Bronchial epithelial cell (primary cell): ENCODE measurements at regions not wholly inside any gene's neighbourhood (a gene's known extent, or its start where the extent isn't known, plus 50 kb on each side); places are given as distances from the start of the nearest gene placed in this dataset.

ENCODE experiments used
- DNase-seq: peaks from one replicate; pipeline ENCODE4 v3.0.0-alpha.2; 2010; ENCODE audit warnings: low read depth
- FAIRE-seq: peaks from 2 replicates; lab custom pipeline; 2011; peaks lifted over from hg19 to GRCh38; lab: Jason Lieb, UNC
- H3K27me3 ChIP-seq: 2 replicates; pipeline ENCODE4 v1.5.1; 2011; ENCODE audit warnings: low read length; ENCODE audit not compliant: control insufficient read depth, insufficient read depth
- H3K36me3 ChIP-seq: 2 replicates; pipeline ENCODE4 v1.5.1; 2011; ENCODE audit warnings: low read length; ENCODE audit not compliant: control insufficient read depth, insufficient read depth
- H3K4me3 ChIP-seq: 2 replicates; pipeline ENCODE4 v1.5.1; 2011; ENCODE audit warnings: mild to moderate bottlenecking, low read depth, low read length, control low read depth
- CTCF ChIP-seq: IDR thresholded peaks from 2 replicates; pipeline ENCODE4 v1.5.1; 2011; ENCODE audit warnings: mild to moderate bottlenecking, moderate library complexity, low read length, control low read depth, inconsistent platforms; ENCODE audit not compliant: insufficient read depth, severe bottlenecking

- Histone ChIP-seq H3K36me3 (no peaks in the 10 kb centered on the region), H3K27me3 (no peaks in the 10 kb centered on the region), H3K4me3 (no peak overlapping the region)
- FAIRE-seq (no peak), DNase-seq (no peak)
- TF ChIP-seq CTCF = no peak
These were observed 622.7 kb downstream of the ZPLD1 start for GRCh38 chr3:103057487-103057886.

DNA sequence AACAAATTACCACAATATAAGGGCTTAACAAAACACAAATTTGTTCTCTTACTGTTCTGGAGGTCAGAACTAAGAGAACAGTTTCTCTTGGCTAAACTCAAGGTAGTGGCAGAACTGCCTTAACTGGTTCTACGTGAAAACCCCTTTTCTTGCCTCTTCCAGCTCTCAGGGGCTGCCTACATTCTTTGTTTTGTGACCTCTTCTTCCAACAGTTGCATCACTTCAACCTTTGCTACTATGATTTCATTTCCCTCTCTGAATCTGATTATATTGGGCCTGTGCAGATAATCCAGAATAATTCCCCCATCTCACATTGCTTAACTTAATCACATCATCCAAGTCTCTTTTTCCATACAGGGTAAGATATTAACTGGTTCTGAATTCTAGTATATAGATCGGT lies 624.6 kb downstream of the ZPLD1 start:
- no peaks in the 10 kb centered on the region for H3K27me3 ChIP-seq
- DNase-seq (no peak), FAIRE-seq (no peak)
- no peaks in the 10 kb centered on the region for H3K36me3 ChIP-seq
- TF ChIP-seq CTCF = no peak
- H3K4me3 ChIP-seq = no peak overlapping the region

DNA sequence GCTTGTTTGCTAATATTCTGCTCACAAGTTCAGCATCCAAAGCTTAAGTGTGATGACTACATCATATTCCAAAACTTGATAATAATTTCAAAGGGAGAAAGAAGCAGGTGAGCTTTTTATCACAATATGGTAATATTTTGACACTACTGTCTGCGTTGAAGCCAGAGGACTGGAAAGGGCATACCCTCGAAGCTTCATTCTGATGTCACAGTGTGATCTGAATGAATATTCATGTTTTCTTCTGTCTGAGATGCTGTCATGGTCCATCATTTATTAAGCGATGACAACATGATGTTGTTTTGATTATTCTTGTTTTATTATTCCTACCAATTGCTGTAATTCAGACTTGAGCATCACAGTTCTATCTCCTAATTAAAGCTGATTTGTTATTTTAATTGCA lies 625.4 kb downstream of the ZPLD1 start:
- no peak for TF ChIP-seq CTCF
- Histone ChIP-seq H3K36me3 (no peaks in the 10 kb centered on the region), H3K4me3 (no peak overlapping the region), H3K27me3 (no peaks in the 10 kb centered on the region)
- DNase-seq (no peak), FAIRE-seq (no peak)

DNA sequence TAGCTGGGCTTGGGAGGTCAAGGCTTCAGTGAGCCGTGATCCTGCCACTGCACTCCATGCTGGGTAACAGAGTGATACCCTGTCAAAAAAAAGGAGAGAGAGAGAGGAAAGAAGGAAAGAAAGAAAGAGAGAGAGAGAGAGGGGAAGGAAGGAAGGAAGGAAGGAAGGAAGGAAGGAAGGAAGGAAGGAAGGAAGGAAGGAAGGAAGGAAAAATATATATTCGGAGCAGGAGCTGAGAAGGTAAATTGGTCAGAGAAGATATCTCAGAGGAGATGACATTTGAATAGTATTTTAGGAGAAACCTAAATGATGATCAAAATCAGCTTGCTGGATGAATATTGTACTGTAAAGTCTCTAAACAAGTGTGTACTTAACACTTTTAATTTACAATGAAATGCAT lies 633.1 kb downstream of the ZPLD1 start:
- no peaks in the 10 kb centered on the region for H3K27me3 ChIP-seq
- no peak overlapping the region for H3K4me3 ChIP-seq
- FAIRE-seq (no peak), DNase-seq (no peak)
- no peak for TF ChIP-seq CTCF
- H3K36me3 ChIP-seq = no peaks in the 10 kb centered on the region

- no peak for TF ChIP-seq CTCF
- Histone ChIP-seq H3K27me3 (no peaks in the 10 kb centered on the region), H3K4me3 (no peak overlapping the region), H3K36me3 (no peaks in the 10 kb centered on the region)
- no peak for FAIRE-seq
- DNase-seq = no peak
These were observed 640.5 kb downstream of the ZPLD1 start for GRCh38 chr3:103075282-103075681.

DNA sequence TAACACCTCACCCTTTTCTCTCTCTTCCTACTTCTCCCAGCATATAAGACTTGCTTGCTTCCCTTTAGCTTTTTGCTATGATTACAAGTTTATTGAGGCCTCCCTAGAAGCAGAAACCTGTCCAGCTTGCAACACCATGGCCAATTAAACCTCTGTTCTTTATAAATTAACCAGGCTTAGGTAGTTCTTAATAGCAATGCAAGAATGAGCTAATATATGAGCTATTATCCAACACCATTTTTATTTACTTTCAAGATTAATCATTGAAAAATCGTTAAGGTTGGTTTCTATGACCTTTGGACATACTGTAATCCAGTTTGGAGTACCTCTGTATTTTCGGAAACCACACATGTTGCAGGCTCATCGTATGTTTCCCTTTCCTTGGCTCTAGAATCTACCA lies 643.1 kb downstream of the ZPLD1 start:
- Histone ChIP-seq H3K27me3 (no peaks in the 10 kb centered on the region), H3K36me3 (no peaks in the 10 kb centered on the region), H3K4me3 (no peak overlapping the region)
- no peak for FAIRE-seq
- no peak for TF ChIP-seq CTCF
- no peak for DNase-seq
